GM19468 (cell line): ENCODE measurements at regions not wholly inside any gene's neighbourhood (a gene's known extent, or its start where the extent isn't known, plus 50 kb on each side); places are given as distances from the start of the nearest gene placed in this dataset.
"Not testable (repeated sequence)": the region's sequence is repeated elsewhere in the genome, so short reads cannot be mapped to it uniquely, and the experiment has no call there.

Experiments
- ATAC-seq: cut with Tn5 transposase; IDR thresholded peaks from one replicate; pipeline ENCODE4 v1.9.1; 2021; ENCODE audit warnings: mild to moderate bottlenecking, moderate library complexity, moderate number of reproducible peaks; ENCODE audit not compliant: unreplicated experiment; ENCODE audit errors: extremely low read depth

- not testable (repeated sequence) for ATAC-seq
Observed at GRCh38 chr1:81244612-81245011, 556.1 kb upstream of the ADGRL2 start.

GRCh38 chr1:81242103-81242502, 558.6 kb upstream of the ADGRL2 start:
- ATAC-seq, result no peak

DNA sequence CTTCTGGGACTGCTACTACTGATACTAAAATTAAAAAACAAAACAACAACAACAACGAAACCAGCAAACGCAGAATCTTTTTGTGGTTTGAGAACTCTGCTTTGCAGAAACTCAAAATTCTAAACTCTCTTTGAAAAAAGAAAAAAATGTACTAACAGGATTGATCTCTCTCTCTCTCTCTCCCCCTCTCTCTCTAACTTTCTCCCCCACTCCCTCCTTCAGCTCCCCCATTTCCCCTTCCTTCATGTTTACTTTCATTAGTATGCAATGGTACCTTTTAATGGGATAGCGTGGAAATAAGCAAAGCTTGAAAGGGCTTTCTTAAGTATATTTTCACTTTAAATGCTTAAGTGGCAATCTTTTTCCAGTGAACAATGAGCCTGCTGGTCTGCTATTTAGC, 562.6 kb upstream of the ADGRL2 start:
- no peak for ATAC-seq

DNA sequence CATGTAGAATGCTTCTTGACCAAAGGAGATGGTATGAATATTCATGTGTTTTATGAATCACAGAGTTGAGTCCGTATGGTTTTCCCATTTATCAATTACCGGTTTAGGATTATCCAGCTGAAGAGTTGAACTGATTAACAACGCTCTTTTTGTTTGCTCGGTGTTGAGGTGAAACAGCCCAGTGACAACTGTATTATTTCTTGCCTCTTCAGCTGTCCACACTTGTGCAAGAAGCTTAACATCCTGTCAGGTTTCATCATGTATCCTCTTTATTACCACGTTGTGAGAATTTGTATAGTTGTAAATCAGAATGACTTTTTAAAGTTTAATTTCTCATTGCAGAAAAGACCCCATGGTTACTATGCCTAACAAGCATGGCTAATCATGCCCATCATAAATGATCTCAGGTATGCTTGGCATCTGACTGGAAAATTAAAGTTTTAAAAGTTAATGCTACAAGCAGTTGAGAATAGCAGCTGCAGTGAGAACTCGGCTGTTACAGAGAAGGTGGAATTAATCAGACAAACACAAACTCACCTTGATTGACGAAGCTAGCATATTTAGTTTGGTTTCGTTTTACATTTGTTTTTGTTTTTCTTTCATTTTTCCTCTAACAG, 563.2 kb upstream of the ADGRL2 start:
- no peak for ATAC-seq

- no peak for ATAC-seq
Observed at GRCh38 chr1:81234237-81234636, 566.5 kb upstream of the ADGRL2 start.

GRCh38 chr1:81233591-81233990, 567.1 kb upstream of the ADGRL2 start:
- ATAC-seq, result no peak

GRCh38 chr1:81232420-81232819, 568.3 kb upstream of the ADGRL2 start:
- no peak for ATAC-seq

- ATAC-seq, result no peak
Observed at GRCh38 chr1:81231729-81232038, 569.0 kb upstream of the ADGRL2 start.

GRCh38 chr1:81230983-81231728, 569.6 kb upstream of the ADGRL2 start:
- no peak for ATAC-seq

- no peak for ATAC-seq
Observed at GRCh38 chr1:81228926-81229325, 571.8 kb upstream of the ADGRL2 start.

DNA sequence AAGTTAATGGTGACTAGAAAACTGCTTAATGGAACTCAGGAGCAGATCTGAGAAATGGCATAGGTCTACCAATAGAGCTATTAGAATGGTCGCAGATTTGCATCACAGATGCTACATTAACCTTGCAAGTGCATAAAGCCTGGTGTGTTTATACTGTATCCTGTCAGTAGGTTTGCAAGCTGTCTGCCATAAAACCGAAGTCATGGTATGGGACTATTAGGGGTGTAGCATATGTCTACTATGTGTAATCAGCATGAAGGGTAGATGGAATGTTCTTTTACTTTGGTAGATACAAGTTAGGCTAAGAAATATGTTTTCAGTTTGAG, 574.2 kb upstream of the ADGRL2 start:
- ATAC-seq, result no peak

DNA sequence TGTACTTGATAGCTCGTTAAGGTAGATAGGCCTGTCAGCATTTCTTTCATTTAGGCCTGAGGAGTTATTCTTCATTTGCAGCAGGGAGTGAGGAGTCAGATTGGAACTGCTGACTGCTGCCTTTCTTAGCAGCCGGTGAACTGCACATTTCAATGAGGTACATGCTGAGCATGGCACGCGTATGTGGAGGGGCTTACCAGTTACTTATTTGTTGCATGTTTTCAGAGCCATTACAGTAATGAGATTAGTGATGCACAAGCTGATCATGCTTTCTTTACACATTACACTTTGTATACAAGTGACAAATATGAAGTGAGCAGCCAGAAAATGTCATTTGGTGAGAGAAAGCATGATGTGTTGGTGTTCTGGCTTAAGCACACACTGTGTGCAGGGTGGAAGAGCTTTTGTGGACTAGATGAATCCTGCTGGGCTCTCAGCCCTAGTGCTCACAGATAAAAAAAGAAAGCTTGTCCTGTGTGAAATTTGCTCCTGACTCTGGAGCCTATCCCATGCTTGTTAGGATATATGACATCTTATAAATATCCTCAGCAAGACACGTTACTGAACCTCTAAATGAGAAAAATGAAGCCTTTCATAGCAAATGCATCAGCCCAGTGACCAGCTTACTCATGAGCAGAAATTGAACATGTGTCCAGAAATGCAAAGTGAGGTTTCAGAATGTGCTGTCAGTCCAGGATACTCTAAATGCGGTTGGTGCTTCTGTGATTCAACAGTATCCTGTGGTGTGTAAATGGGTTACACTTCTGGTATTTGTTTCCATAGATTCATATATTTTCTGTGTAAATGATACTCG, 574.7 kb upstream of the ADGRL2 start:
- no peak for ATAC-seq

- ATAC-seq, result no peak
Observed at GRCh38 chr1:81224222-81224621, 576.5 kb upstream of the ADGRL2 start.

DNA sequence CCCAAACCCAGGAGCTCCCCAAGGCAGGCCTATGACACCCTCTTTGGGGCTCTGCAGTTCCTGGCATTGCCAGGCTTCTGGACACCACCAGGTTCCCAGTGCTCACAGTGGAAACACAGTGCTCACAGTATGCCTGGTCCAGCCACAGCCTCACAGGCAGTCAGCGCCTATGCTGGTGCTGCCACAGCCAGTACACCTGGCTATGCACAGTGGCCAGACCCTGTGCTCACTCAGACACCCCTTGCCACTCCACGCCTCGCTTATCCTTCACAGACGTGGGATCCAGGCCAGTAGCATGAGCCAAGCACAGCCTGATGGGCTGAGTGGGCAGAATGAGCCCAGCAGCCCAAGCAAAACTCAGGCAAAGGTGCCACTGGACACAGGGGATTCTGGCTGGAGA, 579.2 kb upstream of the ADGRL2 start:
- no peak for ATAC-seq

GRCh38 chr1:81220614-81221071, 580.1 kb upstream of the ADGRL2 start:
- ATAC-seq, result no peak

- no peak for ATAC-seq
Observed at GRCh38 chr1:81217058-81217457, 583.7 kb upstream of the ADGRL2 start.

DNA sequence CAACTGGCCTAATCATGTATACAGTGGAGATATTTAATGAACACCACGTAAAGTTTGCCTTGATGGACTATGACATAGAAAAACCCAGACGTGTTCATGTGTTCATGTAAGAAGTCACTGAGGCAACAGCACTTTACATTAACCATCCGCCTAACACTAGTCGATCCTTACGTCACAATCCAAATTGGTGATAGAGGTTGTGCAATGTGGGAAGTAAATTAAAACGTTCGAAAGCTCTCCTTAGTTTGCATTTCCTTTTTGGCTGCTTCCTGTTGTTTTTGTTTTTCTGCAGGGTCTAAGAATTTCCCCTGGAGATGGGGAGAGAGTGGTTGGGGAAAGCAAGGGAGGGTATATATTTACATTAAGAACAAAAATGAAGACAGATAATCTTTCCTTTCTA, 587.5 kb upstream of the ADGRL2 start:
- no peak for ATAC-seq

- no peak for ATAC-seq
Observed at GRCh38 chr1:81209461-81209860, 591.3 kb upstream of the ADGRL2 start.

DNA sequence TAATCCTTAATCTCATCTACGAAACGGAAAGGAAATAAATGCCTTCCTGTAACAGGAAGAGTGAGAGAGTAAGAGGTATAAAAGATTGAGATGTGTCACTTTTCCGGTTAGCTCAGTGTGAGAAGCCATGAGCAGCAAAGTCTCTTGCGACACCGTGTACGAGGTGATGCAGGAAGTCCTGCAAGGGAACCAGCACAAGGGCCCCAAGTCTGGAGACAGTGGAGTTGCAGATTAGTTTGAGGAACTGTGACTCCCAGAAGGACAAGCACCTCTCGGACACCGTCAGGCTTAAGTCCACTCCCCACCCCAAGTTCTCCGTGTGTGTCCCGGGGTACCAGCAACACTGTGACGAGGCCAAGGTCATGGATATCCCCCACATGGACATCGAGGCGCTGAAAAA, 592.3 kb upstream of the ADGRL2 start:
- no peak for ATAC-seq

- no peak for ATAC-seq
Observed at GRCh38 chr1:81205956-81206355, 594.8 kb upstream of the ADGRL2 start.

- no peak for ATAC-seq
Observed at GRCh38 chr1:81201779-81202178, 599.0 kb upstream of the ADGRL2 start.
